ENCODE measurements at regions not wholly inside any gene's neighbourhood (a gene's known extent, or its start where the extent isn't known, plus 50 kb on each side); places are given as distances from the start of the nearest gene placed in this dataset.

DNA sequence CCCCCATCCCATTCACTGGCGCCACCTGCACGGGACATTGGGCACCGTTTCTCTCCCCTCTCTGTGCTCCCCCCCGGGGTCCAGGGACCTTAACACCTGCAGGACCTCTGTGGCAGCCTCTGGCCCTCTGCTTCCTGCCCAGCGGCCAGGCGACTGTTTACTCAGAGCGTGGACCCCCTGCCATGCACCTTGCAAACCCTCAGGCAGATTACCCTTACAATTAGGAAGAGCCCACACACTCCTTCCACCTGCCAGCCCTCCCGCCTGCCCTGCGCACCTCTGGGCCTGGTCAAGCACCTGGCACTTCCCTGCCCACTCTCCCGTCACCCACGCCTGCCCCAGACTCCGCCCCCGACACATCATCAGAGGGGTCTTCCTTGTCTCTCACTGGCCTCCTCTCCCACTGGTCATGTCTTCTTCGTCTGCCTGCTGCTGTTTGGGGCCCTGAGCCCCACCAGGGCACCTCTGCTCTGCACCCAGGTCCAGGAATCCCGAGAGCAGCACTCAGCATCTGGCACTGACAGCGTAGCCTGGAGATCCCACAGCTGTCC lies 281.3 kb upstream of the IRX4 start:
- Mint-ChIP-seq H3K27me3 (ENCODE audit: insufficient read depth, low read depth) (peaks cover 10% of the 10 kb centered on the region), H3K9me3 (no peaks in the 10 kb centered on the region), H3K36me3 (no peaks in the 10 kb centered on the region), H3K27ac (no peak overlapping the region), H3K4me3 (no peak overlapping the region), H3K4me1 (peaks cover 21% of the 10 kb centered on the region)
- no peaks in the 10 kb centered on the region for H3F3A ChIP-seq (ENCODE audit: low read depth)
- H3K79me2 ChIP-seq (ENCODE audit: low read depth): no peaks in the 10 kb centered on the region
- no peaks in the 10 kb centered on the region for H3K4me1 ChIP-seq
- H3K27ac ChIP-seq: no peak overlapping the region
- no peak overlapping the region for H3K4me2 ChIP-seq
- no peak overlapping the region for H2AFZ ChIP-seq (replicated peaks)
- H3K9me3 ChIP-seq (ENCODE audit: low read depth): no peaks in the 10 kb centered on the region
- H3K9ac ChIP-seq: no peak overlapping the region
- H3K4me3 ChIP-seq: no peak overlapping the region
- no peak for TF ChIP-seq EZH2phosphoT487 (IDR thresholded peaks at IDR 0.05)
- TF ChIP-seq, protein P1, sequence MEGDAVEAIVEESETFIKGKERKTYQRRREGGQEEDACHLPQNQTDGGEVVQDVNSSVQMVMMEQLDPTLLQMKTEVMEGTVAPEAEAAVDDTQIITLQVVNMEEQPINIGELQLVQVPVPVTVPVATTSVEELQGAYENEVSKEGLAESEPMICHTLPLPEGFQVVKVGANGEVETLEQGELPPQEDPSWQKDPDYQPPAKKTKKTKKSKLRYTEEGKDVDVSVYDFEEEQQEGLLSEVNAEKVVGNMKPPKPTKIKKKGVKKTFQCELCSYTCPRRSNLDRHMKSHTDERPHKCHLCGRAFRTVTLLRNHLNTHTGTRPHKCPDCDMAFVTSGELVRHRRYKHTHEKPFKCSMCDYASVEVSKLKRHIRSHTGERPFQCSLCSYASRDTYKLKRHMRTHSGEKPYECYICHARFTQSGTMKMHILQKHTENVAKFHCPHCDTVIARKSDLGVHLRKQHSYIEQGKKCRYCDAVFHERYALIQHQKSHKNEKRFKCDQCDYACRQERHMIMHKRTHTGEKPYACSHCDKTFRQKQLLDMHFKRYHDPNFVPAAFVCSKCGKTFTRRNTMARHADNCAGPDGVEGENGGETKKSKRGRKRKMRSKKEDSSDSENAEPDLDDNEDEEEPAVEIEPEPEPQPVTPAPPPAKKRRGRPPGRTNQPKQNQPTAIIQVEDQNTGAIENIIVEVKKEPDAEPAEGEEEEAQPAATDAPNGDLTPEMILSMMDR (IDR thresholded peaks at IDR 0.05): no peak
- TF ChIP-seq EZH2 (IDR thresholded peaks at IDR 0.05): no peak
- no peak for DNase-seq (ENCODE audit: low spot score)
- no peaks in the 10 kb centered on the region for H3K36me3 ChIP-seq
- H3K27me3 ChIP-seq: no peaks in the 10 kb centered on the region
- no peaks in the 10 kb centered on the region for H4K20me1 ChIP-seq (ENCODE audit: low read depth)

DNA sequence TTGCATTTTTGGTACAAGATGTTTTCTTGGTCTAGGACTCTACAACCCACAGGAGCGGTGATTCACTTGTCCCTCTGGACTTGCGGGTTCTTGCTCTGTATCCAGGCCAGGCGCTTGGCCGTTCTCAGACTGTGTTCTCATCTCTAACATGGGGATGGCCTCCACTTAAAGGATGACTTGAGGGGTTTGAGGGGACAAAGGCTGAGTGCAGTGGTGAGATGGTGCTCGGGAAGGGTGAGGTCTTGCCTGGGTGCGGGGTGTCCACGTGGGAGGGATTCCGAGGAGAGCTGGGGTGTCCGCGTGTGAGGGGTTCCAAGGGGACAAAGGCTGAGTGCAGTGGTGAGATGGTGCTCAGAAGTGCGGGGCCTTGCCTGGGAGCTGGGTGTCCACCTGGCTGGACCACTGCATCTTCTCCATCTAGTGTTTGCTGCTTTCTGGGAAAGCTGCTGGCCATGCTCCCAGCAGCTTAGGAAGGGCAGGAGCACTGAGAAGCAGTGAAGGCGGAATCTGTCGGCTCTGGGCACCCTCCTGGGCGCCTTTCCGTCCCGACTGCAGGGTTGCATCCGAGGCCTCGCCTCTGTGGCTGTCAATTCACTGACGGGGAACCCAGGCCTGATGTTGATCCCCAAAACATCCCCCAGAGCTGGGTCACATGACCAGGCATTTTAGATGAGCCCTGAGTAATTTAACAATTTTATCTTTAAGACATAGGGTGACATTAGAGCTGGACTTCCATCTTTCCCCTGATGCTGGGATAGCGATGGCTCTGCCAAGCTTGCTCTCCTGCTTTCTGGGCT lies 280.5 kb upstream of the IRX4 start:
- no peak for TF ChIP-seq EZH2phosphoT487 (IDR thresholded peaks at IDR 0.05)
- no peak for TF ChIP-seq EZH2 (IDR thresholded peaks at IDR 0.05)
- TF ChIP-seq, protein P1 (IDR thresholded peaks at IDR 0.05): no peak
- H3K27me3 Mint-ChIP-seq (ENCODE audit: insufficient read depth, low read depth): peaks cover 9% of the 10 kb centered on the region

DNA sequence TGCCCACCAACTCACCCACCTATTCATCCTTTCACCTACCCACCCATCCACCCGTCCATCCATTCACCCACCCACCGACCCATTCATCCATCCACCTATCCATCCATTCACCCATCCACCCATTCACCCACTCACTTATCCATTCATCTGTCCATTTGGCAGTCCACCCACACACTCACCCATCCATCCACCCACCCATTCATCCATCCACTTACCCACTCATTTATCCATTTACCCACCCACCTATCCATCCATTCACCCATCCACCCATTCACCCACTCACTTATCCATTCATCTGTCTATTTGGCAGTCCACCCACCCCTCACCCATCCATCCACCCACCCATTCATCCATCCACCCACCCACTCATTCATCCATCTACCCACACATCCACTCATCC lies 278.1 kb upstream of the IRX4 start:
- no peak overlapping the region for H3K9ac ChIP-seq
- no peaks in the 10 kb centered on the region for H3F3A ChIP-seq (ENCODE audit: low read depth)
- no peaks in the 10 kb centered on the region for H3K27me3 ChIP-seq
- no peaks in the 10 kb centered on the region for H3K79me2 ChIP-seq (ENCODE audit: low read depth)
- H3K9me3 ChIP-seq (ENCODE audit: low read depth): no peaks in the 10 kb centered on the region
- H3K9me3 Mint-ChIP-seq: no peaks in the 10 kb centered on the region
- DNase-seq (ENCODE audit: low spot score): no peak
- H3K4me3 ChIP-seq: no peak overlapping the region
- peaks cover 8% of the 10 kb centered on the region for H3K27me3 Mint-ChIP-seq (ENCODE audit: insufficient read depth, low read depth)
- no peaks in the 10 kb centered on the region for H3K4me1 ChIP-seq
- H4K20me1 ChIP-seq (ENCODE audit: low read depth): no peaks in the 10 kb centered on the region
- TF ChIP-seq, protein P1 (IDR thresholded peaks at IDR 0.05): no peak
- TF ChIP-seq EZH2phosphoT487 (IDR thresholded peaks at IDR 0.05) (no peak), EZH2 (IDR thresholded peaks at IDR 0.05) (no peak)
- H3K4me2 ChIP-seq: no peak overlapping the region
- no peak overlapping the region for H2AFZ ChIP-seq (replicated peaks)
- H3K4me3 Mint-ChIP-seq: no peak overlapping the region
- H3K36me3 ChIP-seq: no peaks in the 10 kb centered on the region
- no peaks in the 10 kb centered on the region for H3K36me3 Mint-ChIP-seq
- no peak overlapping the region for H3K27ac ChIP-seq
- no peak overlapping the region for H3K27ac Mint-ChIP-seq
- peaks cover 26% of the 10 kb centered on the region for H3K4me1 Mint-ChIP-seq

More for the DNA sequence above, 280.5 kb upstream of the IRX4 start:
- H3K9me3 Mint-ChIP-seq: no peaks in the 10 kb centered on the region
- Histone ChIP-seq H3K79me2 (ENCODE audit: low read depth) (no peaks in the 10 kb centered on the region), H3K9me3 (ENCODE audit: low read depth) (no peaks in the 10 kb centered on the region), H3K9ac (no peak overlapping the region), H3K4me3 (no peak overlapping the region), H2AFZ (replicated peaks) (no peak overlapping the region), H3F3A (ENCODE audit: low read depth) (no peaks in the 10 kb centered on the region), H3K27ac (no peak overlapping the region), H3K36me3 (no peaks in the 10 kb centered on the region), H4K20me1 (ENCODE audit: low read depth) (no peaks in the 10 kb centered on the region), H3K27me3 (no peaks in the 10 kb centered on the region), H3K4me2 (no peak overlapping the region), H3K4me1 (no peaks in the 10 kb centered on the region)
- no peak overlapping the region for H3K4me3 Mint-ChIP-seq
- H3K27ac Mint-ChIP-seq: peak overlapping the region; percentile 65
- no peak for DNase-seq (ENCODE audit: low spot score)
- no peaks in the 10 kb centered on the region for H3K36me3 Mint-ChIP-seq
- peaks cover 21% of the 10 kb centered on the region for H3K4me1 Mint-ChIP-seq

Measured in neural progenitor cell (in vitro differentiated cells).